ENCODE measurements at regions not wholly inside any gene's neighbourhood (a gene's known extent, or its start where the extent isn't known, plus 50 kb on each side); places are given as distances from the start of the nearest gene placed in this dataset.

- TF ChIP-seq, protein P1, sequence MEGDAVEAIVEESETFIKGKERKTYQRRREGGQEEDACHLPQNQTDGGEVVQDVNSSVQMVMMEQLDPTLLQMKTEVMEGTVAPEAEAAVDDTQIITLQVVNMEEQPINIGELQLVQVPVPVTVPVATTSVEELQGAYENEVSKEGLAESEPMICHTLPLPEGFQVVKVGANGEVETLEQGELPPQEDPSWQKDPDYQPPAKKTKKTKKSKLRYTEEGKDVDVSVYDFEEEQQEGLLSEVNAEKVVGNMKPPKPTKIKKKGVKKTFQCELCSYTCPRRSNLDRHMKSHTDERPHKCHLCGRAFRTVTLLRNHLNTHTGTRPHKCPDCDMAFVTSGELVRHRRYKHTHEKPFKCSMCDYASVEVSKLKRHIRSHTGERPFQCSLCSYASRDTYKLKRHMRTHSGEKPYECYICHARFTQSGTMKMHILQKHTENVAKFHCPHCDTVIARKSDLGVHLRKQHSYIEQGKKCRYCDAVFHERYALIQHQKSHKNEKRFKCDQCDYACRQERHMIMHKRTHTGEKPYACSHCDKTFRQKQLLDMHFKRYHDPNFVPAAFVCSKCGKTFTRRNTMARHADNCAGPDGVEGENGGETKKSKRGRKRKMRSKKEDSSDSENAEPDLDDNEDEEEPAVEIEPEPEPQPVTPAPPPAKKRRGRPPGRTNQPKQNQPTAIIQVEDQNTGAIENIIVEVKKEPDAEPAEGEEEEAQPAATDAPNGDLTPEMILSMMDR (IDR thresholded peaks at IDR 0.05; ENCODE audit: low read depth, low read length, poor library complexity, severe bottlenecking), result no peak
- TF ChIP-seq EZH2phosphoT487 (IDR thresholded peaks at IDR 0.05; ENCODE audit: borderline replicate concordance, low read length), result no peak
Measured at GRCh38 chr12:98355322-98355721, 160.1 kb upstream of the TMPO start.

All from DOHH2 (cell line).